DND-41 (cell line): ENCODE measurements at regions not wholly inside any gene's neighbourhood (a gene's known extent, or its start where the extent isn't known, plus 50 kb on each side); places are given as distances from the start of the nearest gene placed in this dataset.
"Not testable (repeated sequence)": the region's sequence is repeated elsewhere in the genome, so short reads cannot be mapped to it uniquely, and the experiment has no call there.

ENCODE experiments used
- ATAC-seq: fragments of 200-7000 bp; cut with Tn5 transposase; 3 replicates; pipeline ENCODE4 v1.9.1; 2021; ENCODE audit warnings: low read depth; ENCODE audit not compliant: insufficient read depth
- DNase-seq: peaks from one replicate; pipeline ENCODE4 v3.0.0-alpha.2; 2020
- H2AFZ ChIP-seq: 2 replicates; pipeline ENCODE4 v1.6.0; 2012; ENCODE audit warnings: low read depth, low read length
- H3K27ac ChIP-seq: 2 replicates; pipeline ENCODE4 v1.5.1; 2012; ENCODE audit warnings: low read length, inconsistent platforms
- H3K27me3 ChIP-seq: fragments of 200-600 bp; sonication (generic); 2 replicates; pipeline ENCODE4 v1.6.0; 2012; ENCODE audit warnings: low read length, mild to moderate bottlenecking, inconsistent platforms; ENCODE audit not compliant: insufficient read depth, poor library complexity
- H3K36me3 ChIP-seq: 2 replicates; pipeline ENCODE4 v1.5.1; 2012; ENCODE audit warnings: low read length, inconsistent platforms; ENCODE audit not compliant: insufficient read depth
- H3K4me1 ChIP-seq: 2 replicates; pipeline ENCODE4 v1.5.1; 2012; ENCODE audit warnings: mild to moderate bottlenecking, low read length; ENCODE audit not compliant: insufficient read depth
- H3K4me2 ChIP-seq: 2 replicates; pipeline ENCODE4 v1.6.0; 2012; ENCODE audit warnings: mild to moderate bottlenecking, moderate library complexity, low read length, inconsistent platforms; ENCODE audit not compliant: insufficient read depth
- H3K4me3 ChIP-seq, 2 experiments: fragments of 200-600 bp in 1 of 2; shearing (Covaris generic) in 1 of 2; 2 replicates each; pipeline ENCODE4 v1.5.1; 2012 to 2016; ENCODE audit warnings: inconsistent platforms in 2 of 2, low read length in 2 of 2, mild to moderate bottlenecking in 2 of 2, low read depth in 1 of 2, moderate library complexity in 1 of 2
- H3K79me2 ChIP-seq: 2 replicates; pipeline ENCODE4 v1.6.0; 2012; ENCODE audit warnings: low read length, inconsistent platforms; ENCODE audit not compliant: insufficient read depth
- H3K9ac ChIP-seq: 2 replicates; pipeline ENCODE4 v1.6.0; 2012; ENCODE audit warnings: low read depth, mild to moderate bottlenecking, inconsistent platforms, low read length, moderate library complexity
- H3K9me3 ChIP-seq: 2 replicates; pipeline ENCODE4 v1.5.1; 2012; ENCODE audit warnings: low read length, moderate library complexity, mild to moderate bottlenecking, inconsistent platforms; ENCODE audit not compliant: insufficient read depth, severe bottlenecking
- H4K20me1 ChIP-seq: 2 replicates; pipeline ENCODE4 v1.6.0; 2012; ENCODE audit warnings: low read length; ENCODE audit not compliant: insufficient read depth
- CTCF ChIP-seq: IDR thresholded peaks from 2 replicates; pipeline ENCODE4 v1.5.1; 2012; ENCODE audit warnings: borderline replicate concordance, low read length, moderate library complexity, mild to moderate bottlenecking; ENCODE audit not compliant: poor library complexity, severe bottlenecking; ENCODE audit errors: extremely low read depth
- EZH2 ChIP-seq: IDR thresholded peaks from 3 replicates; pipeline ENCODE4 v1.6.1; 2012; ENCODE audit warnings: borderline replicate concordance, low read depth, mild to moderate bottlenecking, moderate library complexity, low read length, inconsistent platforms; ENCODE audit not compliant: severe bottlenecking

GRCh38 chr13:100954430-100955305, 280.1 kb upstream of the TMTC4 start:
- Histone ChIP-seq H3K9me3 (no peaks in the 10 kb centered on the region), H3K4me1 (no peaks in the 10 kb centered on the region), H3K27ac (no peak overlapping the region), H2AFZ (no peak overlapping the region), H3K36me3 (no peaks in the 10 kb centered on the region), H3K4me3 (no peak overlapping the region), H3K4me2 (no peak overlapping the region), H3K27me3 (no peaks in the 10 kb centered on the region), H4K20me1 (no peaks in the 10 kb centered on the region), H3K79me2 (no peaks in the 10 kb centered on the region), H3K9ac (no peak overlapping the region)
- no peak for ATAC-seq
- no peak for TF ChIP-seq CTCF
- TF ChIP-seq EZH2, result no peak
- no peak for DNase-seq

GRCh38 chr13:100951016-100951415, 276.4 kb upstream of the TMTC4 start:
- H3K27ac ChIP-seq, result no peak overlapping the region

GRCh38 chr13:100948937-100949336, 274.3 kb upstream of the TMTC4 start:
- not testable (repeated sequence) for H3K4me1 ChIP-seq, H2AFZ ChIP-seq, H3K4me3 ChIP-seq, DNase-seq, ATAC-seq, H3K79me2 ChIP-seq, H3K9me3 ChIP-seq, H3K27ac ChIP-seq, H3K9ac ChIP-seq, H3K27me3 ChIP-seq, H4K20me1 ChIP-seq, H3K4me2 ChIP-seq, H3K36me3 ChIP-seq

More at GRCh38 chr13:100951016-100951415, 276.4 kb upstream of the TMTC4 start:
- Histone ChIP-seq H3K36me3 (no peaks in the 10 kb centered on the region), H3K79me2 (no peaks in the 10 kb centered on the region), H3K9ac (no peak overlapping the region), H3K4me1 (no peaks in the 10 kb centered on the region), H2AFZ (no peak overlapping the region), H3K4me2 (no peak overlapping the region), H3K9me3 (no peaks in the 10 kb centered on the region), H3K4me3 (no peak overlapping the region), H4K20me1 (no peaks in the 10 kb centered on the region), H3K27me3 (no peaks in the 10 kb centered on the region)
- no peak for TF ChIP-seq CTCF
- no peak for TF ChIP-seq EZH2
- DNase-seq (no peak), ATAC-seq (no peak)

- peaks cover 5% of the 10 kb centered on the region for H3K27me3 ChIP-seq
- no peaks in the 10 kb centered on the region for H3K9me3 ChIP-seq
- no peak overlapping the region for H3K4me2 ChIP-seq
- no peaks in the 10 kb centered on the region for H3K4me1 ChIP-seq
- H3K79me2 ChIP-seq, result no peaks in the 10 kb centered on the region
- H3K36me3 ChIP-seq, result no peaks in the 10 kb centered on the region
- H4K20me1 ChIP-seq, result no peaks in the 10 kb centered on the region
- no peak overlapping the region for H3K4me3 ChIP-seq
- DNase-seq (no peak), ATAC-seq (no peak)
- H2AFZ ChIP-seq, result no peak overlapping the region
- H3K9ac ChIP-seq, result no peak overlapping the region
- TF ChIP-seq CTCF (no peak), EZH2 (no peak)
- H3K27ac ChIP-seq, result no peak overlapping the region
Observed at GRCh38 chr13:100946588-100946987, 272.0 kb upstream of the TMTC4 start.
